NCI-H2107 (cell line): ENCODE measurements at regions not wholly inside any gene's neighbourhood (a gene's known extent, or its start where the extent isn't known, plus 50 kb on each side); places are given as distances from the start of the nearest gene placed in this dataset.

ENCODE experiments used
- DNase-seq: peaks from one replicate; lab custom pipeline; 2025; lab: John Stamatoyannopoulos, UW

- no peak for DNase-seq
These were observed 379.2 kb downstream of the SHANK2 start for GRCh38 chr11:70872955-70873735.

- no peak for DNase-seq
These were observed 378.5 kb downstream of the SHANK2 start for GRCh38 chr11:70873736-70874412.

GRCh38 chr11:70876685-70877084, 375.7 kb downstream of the SHANK2 start:
- no peak for DNase-seq

- DNase-seq = no peak
These were observed 375.2 kb downstream of the SHANK2 start for GRCh38 chr11:70877151-70877550.

GRCh38 chr11:70878366-70878765, 374.0 kb downstream of the SHANK2 start:
- DNase-seq = no peak

GRCh38 chr11:70879601-70880285, 372.6 kb downstream of the SHANK2 start:
- DNase-seq = no peak

- DNase-seq = no peak
These were observed 372.0 kb downstream of the SHANK2 start for GRCh38 chr11:70880416-70880815.

- DNase-seq = no peak
These were observed 370.2 kb downstream of the SHANK2 start for GRCh38 chr11:70881948-70882715.

- no peak for DNase-seq
These were observed 369.7 kb downstream of the SHANK2 start for GRCh38 chr11:70882716-70883085.

GRCh38 chr11:70883323-70883940, 368.9 kb downstream of the SHANK2 start:
- DNase-seq = no peak

GRCh38 chr11:70883973-70884623, 368.3 kb downstream of the SHANK2 start:
- DNase-seq = no peak

- DNase-seq = no peak
These were observed 366.8 kb downstream of the SHANK2 start for GRCh38 chr11:70885281-70886231.

GRCh38 chr11:70886256-70886655, 366.1 kb downstream of the SHANK2 start:
- no peak for DNase-seq

GRCh38 chr11:70886676-70887541, 365.5 kb downstream of the SHANK2 start:
- no peak for DNase-seq

GRCh38 chr11:70887542-70887827, 364.9 kb downstream of the SHANK2 start:
- no peak for DNase-seq

GRCh38 chr11:70888061-70888460, 364.3 kb downstream of the SHANK2 start:
- no peak for DNase-seq

GRCh38 chr11:70889411-70889810, 363.0 kb downstream of the SHANK2 start:
- DNase-seq = no peak

- DNase-seq = no peak
These were observed 360.5 kb downstream of the SHANK2 start for GRCh38 chr11:70891844-70892380.

GRCh38 chr11:70892889-70893288, 359.5 kb downstream of the SHANK2 start:
- DNase-seq = no peak
